Medulla oblongata (tissue), 1 donor: ENCODE measurements at regions not wholly inside any gene's neighbourhood (a gene's known extent, or its start where the extent isn't known, plus 50 kb on each side); places are given as distances from the start of the nearest gene placed in this dataset.

Experiments
- DNase-seq: peaks from one replicate; pipeline ENCODE4 v3.0.0-alpha.2; 2015; ENCODE audit errors: extremely low spot score

DNA sequence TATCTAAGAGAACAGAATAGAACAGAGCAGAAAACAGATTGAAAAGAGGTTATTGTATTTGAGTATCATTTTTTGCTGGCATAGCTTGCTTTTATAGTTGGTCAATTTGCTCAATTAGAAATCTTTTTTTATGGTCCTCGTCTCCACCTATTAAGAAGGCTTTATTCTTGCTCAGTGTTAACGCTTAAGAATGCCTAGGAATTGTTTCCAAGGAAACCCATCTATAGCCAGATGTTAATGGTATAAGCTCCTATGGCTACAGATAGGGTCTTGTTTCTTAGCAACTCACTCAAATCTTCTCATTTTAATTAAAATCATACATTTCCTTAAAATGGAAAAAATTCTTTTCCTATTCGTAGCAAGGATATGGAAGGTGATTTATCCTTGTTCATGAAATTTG lies 392.3 kb downstream of the TMEM135 start:
- DNase-seq, result no peak

- no peak for DNase-seq
These were observed 390.5 kb downstream of the TMEM135 start for GRCh38 chr11:87428266-87428665.

DNA sequence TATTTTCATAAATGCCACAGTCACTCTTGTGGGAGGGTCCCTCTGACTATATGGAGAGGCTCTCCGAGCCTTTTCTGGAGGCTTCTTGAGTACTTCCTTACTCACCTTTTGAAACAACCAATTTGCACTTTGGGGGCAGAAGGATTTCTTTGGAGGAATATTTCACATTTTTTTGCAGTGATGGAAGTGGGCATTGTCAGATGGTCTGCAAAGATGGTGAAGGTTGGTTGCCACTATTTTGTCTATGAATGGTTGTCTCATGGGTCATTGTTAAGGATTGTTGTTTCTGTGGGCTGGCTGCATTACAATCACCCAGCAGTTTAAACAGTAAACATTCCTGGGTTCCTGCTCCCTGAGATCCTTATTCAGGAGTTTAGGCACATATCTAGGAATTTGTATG lies 388.2 kb downstream of the TMEM135 start:
- no peak for DNase-seq

GRCh38 chr11:87425391-87425790 lies 387.7 kb downstream of the TMEM135 start:
- no peak for DNase-seq

DNA sequence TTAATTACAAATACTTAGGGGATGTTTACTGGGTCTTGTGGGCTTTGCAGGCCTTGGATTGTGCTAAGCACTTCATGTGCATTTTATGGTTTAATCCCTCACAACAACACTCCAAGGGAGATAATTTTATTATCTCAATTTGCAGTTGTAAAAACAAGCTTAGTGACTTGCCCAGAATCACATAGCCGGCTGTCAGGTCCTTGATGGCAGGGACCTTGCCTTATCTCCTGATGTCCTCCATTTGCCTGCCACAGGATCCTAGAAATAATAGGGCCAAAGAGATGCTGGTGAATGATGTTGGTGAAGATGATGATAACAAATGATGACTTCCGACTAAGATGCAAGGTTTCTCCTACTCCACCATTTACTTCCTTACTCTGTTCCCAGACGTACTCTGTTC lies 385.4 kb downstream of the TMEM135 start:
- no peak for DNase-seq

DNA sequence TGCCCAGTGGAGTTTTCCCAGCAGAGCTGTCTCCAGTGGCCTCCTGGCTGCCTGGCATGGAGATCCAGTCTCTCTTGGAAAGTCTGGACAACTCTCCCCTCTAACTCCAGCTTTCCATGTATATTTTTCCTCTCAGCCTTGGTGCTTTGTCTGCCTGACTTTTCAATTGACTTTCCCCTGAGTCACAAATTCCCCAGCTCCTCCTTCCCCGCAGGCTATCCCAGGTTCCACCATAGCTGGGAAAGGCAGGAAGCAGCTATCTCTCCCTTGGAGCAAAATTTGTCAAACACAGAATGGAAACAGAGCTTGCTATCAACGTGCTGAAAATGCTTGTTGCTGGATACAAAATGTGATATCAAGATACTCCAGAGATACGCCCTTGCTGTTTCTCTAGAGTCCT lies 384.8 kb downstream of the TMEM135 start:
- no peak for DNase-seq

DNA sequence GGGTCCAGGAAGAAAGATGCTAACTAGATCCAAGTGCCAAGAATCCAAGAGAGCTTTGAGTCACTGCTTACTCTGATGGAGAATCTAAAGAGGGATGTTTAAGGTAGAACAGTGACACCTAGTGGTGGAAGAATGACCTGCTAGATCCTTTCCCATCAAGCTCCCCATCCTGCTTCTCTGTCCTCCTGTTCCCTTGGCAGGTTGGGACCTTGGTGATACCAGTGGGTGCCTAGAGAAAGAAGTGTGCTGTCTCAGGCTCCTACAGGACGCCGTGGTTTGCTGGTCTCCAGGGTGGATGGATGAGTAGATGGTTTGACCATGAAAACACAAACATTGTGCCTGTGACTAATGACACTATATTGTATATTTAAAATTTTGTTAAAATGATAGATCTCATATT lies 383.7 kb downstream of the TMEM135 start:
- DNase-seq, result peak; percentile 85

DNA sequence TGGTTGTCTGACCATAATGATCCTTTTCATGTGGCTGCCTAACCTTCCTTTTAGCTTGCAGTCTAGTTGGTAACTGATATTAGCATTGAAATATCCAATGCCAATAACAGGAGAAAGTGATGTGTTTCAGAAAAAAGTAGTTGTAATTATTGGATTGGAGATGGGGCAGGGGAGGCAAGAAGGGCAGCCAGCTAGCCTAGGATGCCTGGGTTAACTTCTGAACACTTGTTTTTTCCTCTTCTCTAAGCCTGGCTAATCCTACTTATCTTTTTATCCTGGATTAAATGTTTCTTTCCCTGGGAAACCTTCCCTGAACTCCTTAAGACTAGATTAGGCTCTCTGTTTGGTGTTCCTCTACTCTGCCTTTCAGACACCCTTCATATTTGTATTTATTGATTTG lies 380.2 kb downstream of the TMEM135 start:
- DNase-seq, result no peak

DNA sequence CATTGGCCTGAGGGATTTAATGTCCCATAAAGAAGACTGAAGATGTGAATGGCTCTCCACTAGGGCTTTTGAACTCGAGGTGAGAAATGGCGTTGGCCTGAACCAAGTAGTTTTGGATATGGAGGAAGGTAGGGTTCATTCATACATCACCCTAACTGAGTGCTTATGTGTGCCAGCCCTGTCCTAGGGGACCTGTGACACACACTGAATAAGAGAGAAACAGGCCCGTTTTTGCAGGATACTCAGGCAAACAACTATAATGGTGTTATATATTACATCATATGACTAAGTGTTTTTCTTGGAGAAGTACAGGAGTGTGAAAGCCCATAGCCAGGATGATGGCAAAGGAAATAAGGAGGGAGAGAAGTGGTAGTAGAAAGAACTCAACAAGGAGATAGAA lies 368.1 kb downstream of the TMEM135 start:
- DNase-seq, result no peak

DNA sequence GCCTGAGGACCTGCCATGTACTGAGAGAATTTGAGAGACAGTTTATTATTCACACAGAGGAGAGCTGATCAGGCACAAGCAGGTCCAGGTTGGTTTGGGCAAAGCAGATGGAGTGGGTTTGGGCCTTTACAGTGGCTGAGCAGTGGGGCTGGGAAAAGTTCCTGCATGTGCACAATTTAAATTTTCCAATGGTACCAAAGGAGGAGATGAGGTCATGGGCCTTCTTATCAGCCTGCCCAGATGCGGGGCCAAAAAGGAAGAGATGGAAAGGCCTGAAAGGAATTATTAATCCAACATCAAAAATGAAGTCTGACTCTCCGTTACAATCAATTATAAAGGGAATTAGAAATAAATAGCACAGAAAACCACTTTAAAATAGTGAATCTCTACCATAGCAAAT lies 367.6 kb downstream of the TMEM135 start:
- no peak for DNase-seq

- no peak for DNase-seq
These were observed 363.9 kb downstream of the TMEM135 start for GRCh38 chr11:87401653-87402052.

GRCh38 chr11:87399341-87399740 lies 361.6 kb downstream of the TMEM135 start:
- DNase-seq, result no peak

DNA sequence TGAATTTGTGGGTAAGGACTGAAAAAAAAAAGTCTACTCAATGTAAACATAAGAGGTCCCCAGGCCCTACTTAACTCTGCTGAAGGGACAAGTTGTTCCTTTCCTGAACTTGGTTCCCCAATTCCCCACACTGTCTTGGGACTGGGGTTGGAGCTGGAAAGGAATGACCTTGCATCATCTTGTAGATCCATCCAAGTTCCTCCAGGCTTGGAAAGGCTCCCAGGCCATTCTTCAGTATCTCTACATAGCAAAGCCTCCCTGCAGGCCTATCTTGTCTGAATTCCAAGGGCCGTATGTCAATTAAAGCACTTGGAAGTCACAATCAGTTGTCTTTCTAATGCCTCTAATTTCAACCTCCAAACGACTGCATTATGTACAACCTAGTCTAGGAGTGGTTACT lies 361.2 kb downstream of the TMEM135 start:
- no peak for DNase-seq

- no peak for DNase-seq
These were observed 359.5 kb downstream of the TMEM135 start for GRCh38 chr11:87397011-87397865.

DNA sequence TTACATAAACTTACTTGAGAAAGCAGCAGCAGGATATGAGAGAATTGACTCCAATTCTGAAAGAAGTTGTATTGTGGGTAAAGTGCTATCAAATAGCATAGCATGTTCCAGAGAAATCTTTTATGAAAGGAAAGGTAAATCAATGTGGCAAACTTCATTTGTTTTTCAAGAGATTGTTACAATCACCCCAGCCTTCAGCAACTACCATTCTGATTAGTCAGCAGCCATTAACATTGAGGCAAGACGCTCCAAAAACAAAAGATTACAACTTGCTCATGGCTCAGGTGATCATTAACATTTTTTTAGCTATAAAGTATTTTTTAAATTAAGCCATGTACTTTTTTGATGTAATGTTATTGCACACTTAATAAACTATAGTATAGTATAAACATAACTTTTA lies 357.2 kb downstream of the TMEM135 start:
- DNase-seq, result no peak

DNA sequence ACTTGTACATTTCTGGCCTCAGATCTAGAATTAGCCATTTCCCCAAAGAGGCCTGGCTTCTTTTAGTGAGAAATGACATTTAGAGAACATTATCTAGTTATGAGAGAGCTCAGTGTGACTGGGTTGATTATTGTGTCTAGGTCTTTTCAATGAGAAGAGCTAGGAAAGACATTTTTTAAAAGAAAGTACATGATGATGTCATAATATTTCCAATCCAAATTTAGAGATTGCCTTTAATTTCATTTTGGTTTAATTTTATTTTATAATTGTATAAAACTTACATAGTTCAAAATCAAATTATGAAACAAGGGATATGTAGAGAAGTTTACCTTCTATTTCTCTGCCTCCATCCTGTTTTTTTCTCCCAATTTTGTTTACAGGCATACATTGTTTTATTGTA lies 354.9 kb downstream of the TMEM135 start:
- DNase-seq, result no peak

- no peak for DNase-seq
These were observed 353.8 kb downstream of the TMEM135 start for GRCh38 chr11:87391496-87391895.

GRCh38 chr11:87384078-87384729 lies 346.5 kb downstream of the TMEM135 start:
- no peak for DNase-seq

DNA sequence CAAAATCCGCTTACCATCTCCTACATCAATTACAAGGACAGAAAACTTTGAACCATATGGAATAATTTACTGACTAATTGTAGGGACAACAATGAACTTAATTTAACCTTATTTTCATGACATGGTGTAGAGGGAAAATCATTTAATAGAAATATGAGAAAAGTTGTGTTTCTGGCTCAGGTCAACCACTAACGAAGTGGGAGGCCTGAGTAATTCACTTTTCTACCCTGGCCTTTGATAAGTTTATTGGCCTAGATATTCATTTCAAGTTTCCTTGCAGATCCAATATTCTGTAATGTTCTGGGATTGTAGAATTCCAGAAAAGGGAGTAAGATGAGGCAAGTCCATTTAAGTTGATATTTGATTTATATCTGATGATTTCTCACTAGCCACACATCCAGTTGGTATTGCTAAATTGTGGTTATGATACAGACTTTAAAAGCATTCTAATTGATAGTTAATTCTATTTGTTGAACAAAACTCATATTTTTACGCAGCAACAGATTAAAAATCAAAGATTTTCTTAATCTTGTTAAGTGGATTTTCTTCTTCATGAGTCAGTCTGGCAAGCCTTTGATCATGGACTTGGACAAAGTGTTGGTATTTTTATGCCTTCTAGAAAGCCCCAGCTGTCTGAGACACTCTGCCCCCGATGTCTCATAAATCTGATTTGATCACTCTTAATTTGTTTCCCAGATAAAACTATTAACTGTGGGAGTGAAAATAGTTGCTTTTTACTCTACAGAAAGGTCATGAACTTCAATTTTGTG lies 336.5 kb downstream of the TMEM135 start:
- DNase-seq, result no peak
